SK-N-MC (cell line): ENCODE measurements at regions not wholly inside any gene's neighbourhood (a gene's known extent, or its start where the extent isn't known, plus 50 kb on each side); places are given as distances from the start of the nearest gene placed in this dataset.

Source experiments
- EZH2 ChIP-seq: fragments of 200-600 bp; sonication (generic); IDR thresholded peaks from one replicate; pipeline ENCODE4 v1.6.1; 2017; ENCODE audit warnings: antibody characterized with exemption
- POLR2AphosphoS5 ChIP-seq: IDR thresholded peaks from 2 replicates; pipeline ENCODE4 v1.6.1; 2012; ENCODE audit warnings: mild to moderate bottlenecking, low read depth, low read length, borderline replicate concordance

DNA sequence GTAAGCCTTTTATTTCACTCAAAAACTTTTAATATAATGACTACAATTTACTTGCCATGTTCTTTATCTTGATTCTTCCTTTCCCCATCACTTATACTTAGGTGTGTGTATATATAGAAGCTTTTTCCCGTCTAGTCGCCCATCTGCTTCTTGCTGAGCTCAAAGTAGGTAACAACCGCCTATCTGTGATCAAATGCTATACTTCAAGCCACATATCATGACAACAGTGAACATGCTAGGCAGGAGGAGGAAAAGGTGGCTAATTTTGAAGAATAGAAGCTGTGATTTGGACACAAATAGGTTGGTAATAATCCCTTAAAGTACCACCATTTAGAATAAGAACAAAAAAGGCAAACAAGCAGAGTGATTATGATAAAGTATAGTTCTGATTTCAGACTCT is 367.3 kb upstream of the CHRM2 start:
- TF ChIP-seq EZH2 (no peak), POLR2AphosphoS5 (no peak)
